HG03039 (cell line): ENCODE measurements at regions not wholly inside any gene's neighbourhood (a gene's known extent, or its start where the extent isn't known, plus 50 kb on each side); places are given as distances from the start of the nearest gene placed in this dataset.
A peak's percentile ranks its signal among the peaks of the same experiment; 100 is the strongest.

ENCODE experiments used
- ATAC-seq: cut with Tn5 transposase; IDR thresholded peaks from one replicate; pipeline ENCODE4 v1.9.1; 2021; ENCODE audit warnings: mild to moderate bottlenecking, moderate library complexity; ENCODE audit not compliant: unreplicated experiment

- no peak for ATAC-seq
Observed at GRCh38 chr3:193870376-193871219, 265.4 kb upstream of the HES1 start.

- ATAC-seq: no peak
Observed at GRCh38 chr3:193871220-193871485, 264.8 kb upstream of the HES1 start.

GRCh38 chr3:193872265-193872753, 263.6 kb upstream of the HES1 start:
- peak; percentile 40 for ATAC-seq

GRCh38 chr3:193873426-193874201, 262.3 kb upstream of the HES1 start:
- no peak for ATAC-seq

GRCh38 chr3:193874512-193874911, 261.4 kb upstream of the HES1 start:
- ATAC-seq: no peak

- no peak for ATAC-seq
Observed at GRCh38 chr3:193874997-193875593, 260.9 kb upstream of the HES1 start.

GRCh38 chr3:193875601-193876321, 260.2 kb upstream of the HES1 start:
- no peak for ATAC-seq

- no peak for ATAC-seq
Observed at GRCh38 chr3:193879099-193879863, 256.7 kb upstream of the HES1 start.

- ATAC-seq: no peak
Observed at GRCh38 chr3:193879864-193880242, 256.1 kb upstream of the HES1 start.

GRCh38 chr3:193882091-193882490, 253.9 kb upstream of the HES1 start:
- ATAC-seq: no peak

- ATAC-seq: no peak
Observed at GRCh38 chr3:193883551-193883950, 252.4 kb upstream of the HES1 start.

GRCh38 chr3:193884027-193884426, 251.9 kb upstream of the HES1 start:
- no peak for ATAC-seq

- ATAC-seq: no peak
Observed at GRCh38 chr3:193884652-193885051, 251.3 kb upstream of the HES1 start.

GRCh38 chr3:193885832-193886231, 250.1 kb upstream of the HES1 start:
- ATAC-seq: no peak

GRCh38 chr3:193890016-193890897, 245.7 kb upstream of the HES1 start:
- no peak for ATAC-seq

- no peak for ATAC-seq
Observed at GRCh38 chr3:193894121-193894863, 241.7 kb upstream of the HES1 start.

- ATAC-seq: no peak
Observed at GRCh38 chr3:193895409-193895808, 240.5 kb upstream of the HES1 start.

- ATAC-seq: no peak
Observed at GRCh38 chr3:193896419-193896818, 239.5 kb upstream of the HES1 start.

- ATAC-seq: no peak
Observed at GRCh38 chr3:193897288-193897687, 238.7 kb upstream of the HES1 start.
